Neural progenitor cell (in vitro differentiated cells): ENCODE measurements at regions not wholly inside any gene's neighbourhood (a gene's known extent, or its start where the extent isn't known, plus 50 kb on each side); places are given as distances from the start of the nearest gene placed in this dataset.

Experiments used
- DNase-seq: peaks from one replicate; pipeline ENCODE4 v3.0.0-alpha.2; 2016; ENCODE audit warnings: low spot score
- H2AFZ ChIP-seq: fragments of 200-600 bp; sonication (generic); replicated peaks from 2 replicates; pipeline ENCODE4 v1.6.1; 2016; ENCODE audit warnings: antibody characterized with exemption
- H3F3A ChIP-seq: fragments of 200-600 bp; sonication (generic); 2 replicates; pipeline ENCODE4 v1.6.1; 2016; ENCODE audit warnings: antibody characterized with exemption, low read depth
- H3K27ac ChIP-seq: fragments of 200-600 bp; sonication (generic); 2 replicates; pipeline ENCODE4 v1.5.1; 2016; ENCODE audit warnings: mild to moderate bottlenecking
- H3K27me3 ChIP-seq: fragments of 200-600 bp; sonication (generic); 2 replicates; pipeline ENCODE4 v1.6.1; 2016; ENCODE audit warnings: mild to moderate bottlenecking, moderate library complexity
- H3K36me3 ChIP-seq: fragments of 200-600 bp; sonication (generic); 2 replicates; pipeline ENCODE4 v1.5.1; 2016
- H3K4me1 ChIP-seq: fragments of 200-600 bp; sonication (generic); 2 replicates; pipeline ENCODE4 v1.6.1; 2016; ENCODE audit warnings: mixed run types
- H3K4me2 ChIP-seq: fragments of 200-600 bp; sonication (generic); 2 replicates; pipeline ENCODE4 v1.6.1; 2016
- H3K4me3 ChIP-seq: fragments of 200-600 bp; sonication (generic); 2 replicates; pipeline ENCODE4 v1.5.1; 2016
- H3K79me2 ChIP-seq: fragments of 200-600 bp; sonication (generic); 2 replicates; pipeline ENCODE4 v1.6.1; 2016; ENCODE audit warnings: low read depth
- H3K9ac ChIP-seq: fragments of 200-600 bp; sonication (generic); 2 replicates; pipeline ENCODE4 v1.6.1; 2016
- H3K9me3 ChIP-seq: fragments of 200-600 bp; sonication (generic); 2 replicates; pipeline ENCODE4 v1.5.1; 2016; ENCODE audit warnings: low read depth
- H4K20me1 ChIP-seq: fragments of 200-600 bp; sonication (generic); 2 replicates; pipeline ENCODE4 v1.6.1; 2016; ENCODE audit warnings: low read depth
- H3K27ac Mint-ChIP-seq: 3 replicates; pipeline ENCODE4 v1.8.0; 2021; ENCODE audit warnings: mixed read lengths
- H3K27me3 Mint-ChIP-seq: 2 replicates; pipeline ENCODE4 v1.8.0; 2022; ENCODE audit warnings: low read depth, mild to moderate bottlenecking, inconsistent platforms, moderate library complexity, mixed read lengths; ENCODE audit not compliant: insufficient read depth
- H3K36me3 Mint-ChIP-seq: 3 replicates; pipeline ENCODE4 v1.8.0; 2021; ENCODE audit warnings: mixed read lengths
- H3K4me1 Mint-ChIP-seq: 3 replicates; pipeline ENCODE4 v1.8.0; 2021; ENCODE audit warnings: mixed read lengths
- H3K4me3 Mint-ChIP-seq: 3 replicates; pipeline ENCODE4 v1.8.0; 2021; ENCODE audit warnings: mild to moderate bottlenecking, moderate library complexity, mixed read lengths
- H3K9me3 Mint-ChIP-seq: 3 replicates; pipeline ENCODE4 v1.8.0; 2020; ENCODE audit warnings: mixed read lengths
- EZH2 ChIP-seq: fragments of 200-600 bp; sonication (generic); IDR thresholded peaks from 2 replicates; pipeline ENCODE4 v1.6.1; 2017; ENCODE audit warnings: antibody characterized with exemption, mild to moderate bottlenecking, moderate library complexity
- EZH2phosphoT487 ChIP-seq: fragments of 200-600 bp; sonication (generic); IDR thresholded peaks from 2 replicates; pipeline ENCODE4 v1.6.1; 2017; ENCODE audit warnings: antibody characterized with exemption
- TF ChIP-seq, protein P1 (sequence below): fragments of 200-600 bp; sonication (generic); IDR thresholded peaks from 2 replicates; pipeline ENCODE4 v1.5.1; 2017; ENCODE audit warnings: antibody characterized with exemption, mild to moderate bottlenecking

DNA sequence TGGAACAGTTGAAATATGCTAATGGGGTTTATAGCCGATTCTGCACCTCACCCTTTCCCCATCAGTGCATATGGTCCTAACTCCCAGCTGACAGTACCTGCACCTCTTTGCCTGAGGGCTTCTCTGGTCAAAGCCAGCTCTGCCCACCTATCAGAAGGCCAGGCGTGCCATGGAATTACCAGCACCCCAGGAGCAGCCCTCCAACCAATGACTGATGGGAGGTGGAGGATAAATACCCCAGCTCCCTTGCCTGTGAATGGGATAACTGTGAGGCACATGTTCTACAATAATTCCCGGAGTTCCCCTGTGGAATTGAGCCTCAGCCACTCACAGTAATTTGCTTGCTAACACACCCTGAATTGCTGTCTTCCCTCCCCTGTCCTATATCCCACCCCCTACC, 572.0 kb downstream of the BCOR start:
- no peaks in the 10 kb centered on the region for H3K9me3 ChIP-seq
- peaks cover 16% of the 10 kb centered on the region for H3K4me1 Mint-ChIP-seq
- no peak overlapping the region for H3K4me2 ChIP-seq
- no peak overlapping the region for H3K9ac ChIP-seq
- no peaks in the 10 kb centered on the region for H3K27me3 ChIP-seq
- no peaks in the 10 kb centered on the region for H3K36me3 Mint-ChIP-seq
- no peak overlapping the region for H3K27ac ChIP-seq
- no peak for DNase-seq
- H3K27ac Mint-ChIP-seq = no peak overlapping the region
- no peaks in the 10 kb centered on the region for H3K36me3 ChIP-seq
- H3K27me3 Mint-ChIP-seq = peaks cover 17% of the 10 kb centered on the region
- TF ChIP-seq EZH2phosphoT487 (no peak), EZH2 (no peak)
- TF ChIP-seq, protein P1, sequence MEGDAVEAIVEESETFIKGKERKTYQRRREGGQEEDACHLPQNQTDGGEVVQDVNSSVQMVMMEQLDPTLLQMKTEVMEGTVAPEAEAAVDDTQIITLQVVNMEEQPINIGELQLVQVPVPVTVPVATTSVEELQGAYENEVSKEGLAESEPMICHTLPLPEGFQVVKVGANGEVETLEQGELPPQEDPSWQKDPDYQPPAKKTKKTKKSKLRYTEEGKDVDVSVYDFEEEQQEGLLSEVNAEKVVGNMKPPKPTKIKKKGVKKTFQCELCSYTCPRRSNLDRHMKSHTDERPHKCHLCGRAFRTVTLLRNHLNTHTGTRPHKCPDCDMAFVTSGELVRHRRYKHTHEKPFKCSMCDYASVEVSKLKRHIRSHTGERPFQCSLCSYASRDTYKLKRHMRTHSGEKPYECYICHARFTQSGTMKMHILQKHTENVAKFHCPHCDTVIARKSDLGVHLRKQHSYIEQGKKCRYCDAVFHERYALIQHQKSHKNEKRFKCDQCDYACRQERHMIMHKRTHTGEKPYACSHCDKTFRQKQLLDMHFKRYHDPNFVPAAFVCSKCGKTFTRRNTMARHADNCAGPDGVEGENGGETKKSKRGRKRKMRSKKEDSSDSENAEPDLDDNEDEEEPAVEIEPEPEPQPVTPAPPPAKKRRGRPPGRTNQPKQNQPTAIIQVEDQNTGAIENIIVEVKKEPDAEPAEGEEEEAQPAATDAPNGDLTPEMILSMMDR = no peak
- H3F3A ChIP-seq = no peaks in the 10 kb centered on the region
- H3K79me2 ChIP-seq = no peaks in the 10 kb centered on the region
- H3K9me3 Mint-ChIP-seq = peaks cover 23% of the 10 kb centered on the region
- H4K20me1 ChIP-seq = no peaks in the 10 kb centered on the region
- H2AFZ ChIP-seq = no peak overlapping the region
- H3K4me3 Mint-ChIP-seq = no peak overlapping the region
- peaks cover 9% of the 10 kb centered on the region for H3K4me1 ChIP-seq
- H3K4me3 ChIP-seq = no peak overlapping the region

DNA sequence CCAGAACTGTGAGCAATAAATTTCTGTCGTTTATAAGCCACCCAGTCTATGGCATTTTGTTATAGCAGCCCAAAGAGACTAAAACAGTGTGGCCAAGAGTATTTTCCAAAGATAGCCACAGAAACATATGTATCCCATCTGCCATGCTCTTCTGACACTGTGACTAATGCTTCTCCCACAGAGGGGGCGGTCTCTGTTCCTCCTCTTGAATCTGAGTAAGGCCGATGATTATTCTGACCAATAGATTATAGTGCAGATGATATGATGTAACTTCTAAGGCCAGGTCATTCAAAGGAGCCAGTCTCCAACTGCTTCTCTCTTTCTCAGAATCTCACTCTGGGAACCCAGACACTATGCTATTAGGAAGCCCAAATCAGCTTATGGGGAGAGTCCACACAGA, 570.7 kb downstream of the BCOR start:
- Histone ChIP-seq H3K27ac (no peak overlapping the region), H3K9ac (no peak overlapping the region), H3F3A (no peaks in the 10 kb centered on the region), H2AFZ (no peak overlapping the region), H3K79me2 (no peaks in the 10 kb centered on the region), H3K4me1 (peaks cover 9% of the 10 kb centered on the region), H3K36me3 (no peaks in the 10 kb centered on the region), H3K27me3 (no peaks in the 10 kb centered on the region), H3K4me2 (no peak overlapping the region), H3K9me3 (no peaks in the 10 kb centered on the region), H4K20me1 (no peaks in the 10 kb centered on the region), H3K4me3 (no peak overlapping the region)
- TF ChIP-seq EZH2phosphoT487 (no peak), EZH2 (no peak)
- TF ChIP-seq, protein P1 = no peak
- H3K4me1 Mint-ChIP-seq = peaks cover 16% of the 10 kb centered on the region
- no peak overlapping the region for H3K27ac Mint-ChIP-seq
- no peaks in the 10 kb centered on the region for H3K36me3 Mint-ChIP-seq
- DNase-seq = no peak
- H3K27me3 Mint-ChIP-seq = peaks cover 15% of the 10 kb centered on the region
- H3K9me3 Mint-ChIP-seq = peaks cover 19% of the 10 kb centered on the region
- H3K4me3 Mint-ChIP-seq = no peak overlapping the region

- Histone ChIP-seq H3K9ac (no peak overlapping the region), H3K9me3 (no peaks in the 10 kb centered on the region), H3K4me3 (no peak overlapping the region), H2AFZ (no peak overlapping the region), H3F3A (no peaks in the 10 kb centered on the region), H3K79me2 (no peaks in the 10 kb centered on the region), H4K20me1 (no peaks in the 10 kb centered on the region), H3K4me2 (no peak overlapping the region), H3K27me3 (no peaks in the 10 kb centered on the region), H3K36me3 (no peaks in the 10 kb centered on the region), H3K4me1 (peaks cover 9% of the 10 kb centered on the region), H3K27ac (no peak overlapping the region)
- H3K27ac Mint-ChIP-seq = no peak overlapping the region
- TF ChIP-seq EZH2 (no peak), EZH2phosphoT487 (no peak)
- TF ChIP-seq, protein P1 = no peak
- peaks cover 13% of the 10 kb centered on the region for H3K27me3 Mint-ChIP-seq
- H3K4me1 Mint-ChIP-seq = peaks cover 16% of the 10 kb centered on the region
- no peak overlapping the region for H3K4me3 Mint-ChIP-seq
- peaks cover 21% of the 10 kb centered on the region for H3K9me3 Mint-ChIP-seq
- DNase-seq = no peak
- no peaks in the 10 kb centered on the region for H3K36me3 Mint-ChIP-seq
Measured at GRCh38 chrX:39528161-39528916, 569.4 kb downstream of the BCOR start.
